ENCODE measurements at regions not wholly inside any gene's neighbourhood (a gene's known extent, or its start where the extent isn't known, plus 50 kb on each side); places are given as distances from the start of the nearest gene placed in this dataset.
A peak's percentile ranks its signal among the peaks of the same experiment; 100 is the strongest.

DNA sequence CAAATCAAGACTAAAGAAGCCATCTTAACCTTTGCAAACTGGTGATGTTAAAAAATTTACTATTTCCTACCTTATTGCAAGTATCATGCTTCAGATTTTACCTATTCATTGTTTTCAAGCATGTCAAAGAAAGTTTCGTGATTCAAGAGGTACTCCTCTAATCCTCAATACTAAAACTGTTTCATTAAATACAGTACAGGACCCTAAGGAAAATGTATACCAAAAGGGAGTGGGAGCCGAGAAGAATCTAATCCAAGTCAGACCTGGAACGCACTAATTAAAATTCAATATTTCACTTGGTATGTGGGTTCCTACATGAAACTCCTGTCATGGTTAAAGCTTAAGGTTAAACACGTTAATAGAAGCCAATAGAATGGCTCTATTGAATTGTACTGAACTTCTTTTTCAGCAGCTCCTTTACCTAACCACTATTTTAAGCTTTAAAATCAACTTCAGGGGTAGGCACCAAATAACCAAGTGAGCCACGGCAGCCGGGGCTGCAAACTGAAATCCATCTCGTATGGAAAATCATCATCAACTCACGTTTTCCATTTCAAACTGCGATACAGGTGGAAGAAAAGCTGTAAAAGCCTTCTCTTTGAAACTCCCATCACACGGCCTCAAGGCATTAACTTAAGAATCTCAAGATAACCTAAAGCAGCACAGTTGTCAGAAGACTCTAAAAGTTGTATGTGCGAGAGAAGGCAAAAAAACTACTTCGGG lies 188.8 kb downstream of the ZEB2 start:
- Histone ChIP-seq H3K36me3 (ENCODE audit: control insufficient read depth, insufficient read depth, low read length) (no peaks in the 10 kb centered on the region), H3K27me3 (ENCODE audit: control insufficient read depth, insufficient read depth, low read length) (no peaks in the 10 kb centered on the region), H3K4me1 (ENCODE audit: control insufficient read depth, insufficient read depth, low read length) (peaks cover 15% of the 10 kb centered on the region), H3K9me3 (ENCODE audit: control insufficient read depth, insufficient read depth, low read length) (no peaks in the 10 kb centered on the region), H3K27ac (ENCODE audit: low read length) (peak overlapping the region; percentile 39), H3K4me3 (ENCODE audit: low read length) (peak overlapping the region; percentile 57)
- DNase-seq (peak in 1 of 2 donors; percentile 43), ATAC-seq (no peak)
- H3K4me3 Mint-ChIP-seq: peak overlapping the region; percentile 91
- H3K27me3 Mint-ChIP-seq (ENCODE audit: low read depth in 2 of 2): no peaks in the 10 kb centered on the region
- TF ChIP-seq, protein P1, sequence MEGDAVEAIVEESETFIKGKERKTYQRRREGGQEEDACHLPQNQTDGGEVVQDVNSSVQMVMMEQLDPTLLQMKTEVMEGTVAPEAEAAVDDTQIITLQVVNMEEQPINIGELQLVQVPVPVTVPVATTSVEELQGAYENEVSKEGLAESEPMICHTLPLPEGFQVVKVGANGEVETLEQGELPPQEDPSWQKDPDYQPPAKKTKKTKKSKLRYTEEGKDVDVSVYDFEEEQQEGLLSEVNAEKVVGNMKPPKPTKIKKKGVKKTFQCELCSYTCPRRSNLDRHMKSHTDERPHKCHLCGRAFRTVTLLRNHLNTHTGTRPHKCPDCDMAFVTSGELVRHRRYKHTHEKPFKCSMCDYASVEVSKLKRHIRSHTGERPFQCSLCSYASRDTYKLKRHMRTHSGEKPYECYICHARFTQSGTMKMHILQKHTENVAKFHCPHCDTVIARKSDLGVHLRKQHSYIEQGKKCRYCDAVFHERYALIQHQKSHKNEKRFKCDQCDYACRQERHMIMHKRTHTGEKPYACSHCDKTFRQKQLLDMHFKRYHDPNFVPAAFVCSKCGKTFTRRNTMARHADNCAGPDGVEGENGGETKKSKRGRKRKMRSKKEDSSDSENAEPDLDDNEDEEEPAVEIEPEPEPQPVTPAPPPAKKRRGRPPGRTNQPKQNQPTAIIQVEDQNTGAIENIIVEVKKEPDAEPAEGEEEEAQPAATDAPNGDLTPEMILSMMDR (IDR thresholded peaks at IDR 0.05): no peak
- intact Hi-C loops (cut with micrococcal nuclease): loop anchor here (5.0 kb wide), 2 partner anchors 126 to 191 kb away; partner anchors contain the start of gene ZEB2
- peaks cover 47 to 50% of the 10 kb centered on the region in 2 donors for H3K4me1 Mint-ChIP-seq
- H3K27ac Mint-ChIP-seq: peak overlapping the region; percentile 87 to 93
- no peaks in the 10 kb centered on the region for H3K9me3 Mint-ChIP-seq
- 4% methylated on average over 9 of the region's 12 CpGs for WGBS (ENCODE audit: insufficient coverage)
- H3K36me3 Mint-ChIP-seq: no peaks in the 10 kb centered on the region

DNA sequence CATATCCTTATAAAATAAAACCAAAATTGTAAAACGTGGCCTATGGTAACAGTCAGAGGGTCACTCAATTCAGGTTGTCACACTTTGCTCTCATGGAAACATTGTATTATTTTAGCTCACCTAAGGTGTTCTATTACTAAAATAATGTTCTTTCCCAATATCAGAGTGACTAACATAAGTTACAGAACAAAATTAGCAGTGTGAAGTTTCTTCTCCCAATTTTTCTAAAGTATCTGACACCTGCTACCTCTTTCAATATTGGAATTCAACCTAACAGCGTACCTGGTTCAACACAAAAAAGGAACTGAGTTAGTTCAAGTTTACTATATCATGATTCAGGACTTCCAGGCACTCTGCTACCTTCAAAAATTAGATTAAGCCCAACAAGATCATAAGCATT lies 190.4 kb downstream of the ZEB2 start:
- Histone ChIP-seq H3K27ac (ENCODE audit: low read length) (no peak overlapping the region), H3K4me3 (ENCODE audit: low read length) (no peak overlapping the region), H3K27me3 (ENCODE audit: control insufficient read depth, insufficient read depth, low read length) (no peaks in the 10 kb centered on the region), H3K36me3 (ENCODE audit: control insufficient read depth, insufficient read depth, low read length) (no peaks in the 10 kb centered on the region), H3K9me3 (ENCODE audit: control insufficient read depth, insufficient read depth, low read length) (no peaks in the 10 kb centered on the region), H3K4me1 (ENCODE audit: control insufficient read depth, insufficient read depth, low read length) (peaks cover 16% of the 10 kb centered on the region)
- Mint-ChIP-seq H3K4me3 (peak overlapping the region; percentile 11), H3K36me3 (no peaks in the 10 kb centered on the region), H3K4me1 (peaks cover 61 to 63% of the 10 kb centered on the region in 2 donors), H3K9me3 (no peaks in the 10 kb centered on the region), H3K27ac (no peak overlapping the region), H3K27me3 (ENCODE audit: low read depth in 2 of 2) (no peaks in the 10 kb centered on the region)
- WGBS (ENCODE audit: insufficient coverage): 92% methylated on average over 2 of the region's 2 CpGs
- intact Hi-C loops (cut with micrococcal nuclease): loop anchor here (5.0 to 10.0 kb wide), 3 partner anchors 115 to 335 kb away; no protein-coding TSS in a partner anchor
- DNase-seq: no peak
- no peak for ATAC-seq
- TF ChIP-seq, protein P1 (IDR thresholded peaks at IDR 0.05): no peak

DNA sequence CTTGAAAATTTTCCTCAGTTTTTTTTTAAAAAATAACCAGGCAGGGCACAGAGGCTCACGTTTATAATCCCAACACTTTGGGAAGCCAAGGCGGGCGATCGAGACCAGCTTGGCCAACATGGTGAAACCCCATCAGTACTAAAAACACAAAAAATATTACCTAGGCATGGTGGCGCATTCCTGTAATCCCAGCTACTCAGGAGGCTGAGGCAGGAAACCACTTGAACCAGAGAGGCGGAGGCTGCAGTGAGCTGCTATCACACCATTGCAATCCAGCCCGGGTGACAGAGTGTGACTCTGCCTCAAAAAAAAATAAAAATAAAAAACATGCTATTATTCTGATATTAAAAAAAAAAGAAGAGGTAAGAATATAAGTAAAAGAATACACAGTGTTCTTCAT lies 191.0 kb downstream of the ZEB2 start:
- Histone ChIP-seq H3K9me3 (ENCODE audit: control insufficient read depth, insufficient read depth, low read length) (no peaks in the 10 kb centered on the region), H3K36me3 (ENCODE audit: control insufficient read depth, insufficient read depth, low read length) (no peaks in the 10 kb centered on the region), H3K4me3 (ENCODE audit: low read length) (no peak overlapping the region), H3K27me3 (ENCODE audit: control insufficient read depth, insufficient read depth, low read length) (no peaks in the 10 kb centered on the region), H3K27ac (ENCODE audit: low read length) (no peak overlapping the region), H3K4me1 (ENCODE audit: control insufficient read depth, insufficient read depth, low read length) (peaks cover 19% of the 10 kb centered on the region)
- 57% methylated on average over 6 of the region's 7 CpGs for WGBS (ENCODE audit: insufficient coverage)
- no peaks in the 10 kb centered on the region for H3K9me3 Mint-ChIP-seq
- intact Hi-C loops (cut with micrococcal nuclease): loop anchor here (5.0 to 10.0 kb wide), 3 partner anchors 114 to 336 kb away; no protein-coding TSS in a partner anchor
- ATAC-seq: no peak
- TF ChIP-seq, protein P1 (IDR thresholded peaks at IDR 0.05): no peak
- H3K4me3 Mint-ChIP-seq: peak overlapping the region; percentile 60
- no peaks in the 10 kb centered on the region for H3K27me3 Mint-ChIP-seq (ENCODE audit: low read depth in 2 of 2)
- H3K4me1 Mint-ChIP-seq: peaks cover 67 to 69% of the 10 kb centered on the region in 2 donors
- no peaks in the 10 kb centered on the region for H3K36me3 Mint-ChIP-seq
- H3K27ac Mint-ChIP-seq: peak overlapping the region; percentile 38 to 51
- peak; percentile 28 to 57 for DNase-seq

Measured in natural killer cell (primary cell).